ENCODE measurements at regions not wholly inside any gene's neighbourhood (a gene's known extent, or its start where the extent isn't known, plus 50 kb on each side); places are given as distances from the start of the nearest gene placed in this dataset.

DNA sequence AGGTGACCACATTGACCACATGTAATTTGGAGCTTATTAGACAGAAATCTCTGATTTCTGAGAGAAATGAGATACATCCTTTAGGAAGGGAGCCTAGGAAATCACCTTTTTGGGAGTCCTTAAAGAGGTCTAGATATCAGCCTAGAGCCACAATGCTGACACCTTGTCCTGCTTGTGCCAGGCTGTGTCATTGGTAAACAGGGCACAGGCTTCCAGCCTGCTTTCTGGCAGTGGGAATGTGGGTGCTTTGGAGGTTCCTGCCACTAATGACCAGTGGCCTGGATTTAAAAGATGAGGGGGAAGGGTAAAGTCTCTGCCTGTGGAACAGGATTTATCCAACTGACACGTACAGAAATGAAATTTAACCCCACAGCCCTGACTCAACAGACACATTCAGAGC is 169.8 kb upstream of the KBTBD8 start:
- no TSS peak for BruUV-seq (replicated peaks)
- Mint-ChIP-seq H3K4me3 (ENCODE audit: unreplicated experiment) (no peak overlapping the region), H3K27me3 (ENCODE audit: insufficient read depth, unreplicated experiment) (peaks cover under 1% of the 10 kb centered on the region), H3K27ac (ENCODE audit: unreplicated experiment) (no peak overlapping the region), H3K9me3 (ENCODE audit: unreplicated experiment) (no peaks in the 10 kb centered on the region), H3K36me3 (ENCODE audit: insufficient read depth, unreplicated experiment) (no peaks in the 10 kb centered on the region), H3K4me1 (ENCODE audit: low read depth, unreplicated experiment) (no peaks in the 10 kb centered on the region)
- intact Hi-C loops (cut with micrococcal nuclease; ENCODE audit: unreplicated experiment): no loop called here
- Histone ChIP-seq H3K9me3 (no peaks in the 10 kb centered on the region), H3K36me3 (ENCODE audit: control insufficient read depth, insufficient read depth, low read length) (no peaks in the 10 kb centered on the region), H3K4me1 (no peaks in the 10 kb centered on the region), H3K27me3 (replicated peaks; ENCODE audit: control insufficient read depth, insufficient read depth, low read length) (no peaks in the 10 kb centered on the region), H3K4me3 (ENCODE audit: low read depth, low read length) (no peak overlapping the region)
- TF ChIP-seq CTCF (IDR thresholded peaks at IDR 0.05; ENCODE audit: insufficient read depth in 1 of 2, low read depth in 1 of 2, low read length in 1 of 2, severe bottlenecking in 1 of 2, unreplicated experiment in 1 of 2): no peak
- no peak for DNase-seq
- ChIA-PET POLR2A (no interaction called here), CTCF (no interaction called here)

- no peaks in the 10 kb centered on the region for H3K9me3 Mint-ChIP-seq (ENCODE audit: unreplicated experiment)
These were observed 167.8 kb upstream of the KBTBD8 start for GRCh38 chr3:66830301-66830700.

DNA sequence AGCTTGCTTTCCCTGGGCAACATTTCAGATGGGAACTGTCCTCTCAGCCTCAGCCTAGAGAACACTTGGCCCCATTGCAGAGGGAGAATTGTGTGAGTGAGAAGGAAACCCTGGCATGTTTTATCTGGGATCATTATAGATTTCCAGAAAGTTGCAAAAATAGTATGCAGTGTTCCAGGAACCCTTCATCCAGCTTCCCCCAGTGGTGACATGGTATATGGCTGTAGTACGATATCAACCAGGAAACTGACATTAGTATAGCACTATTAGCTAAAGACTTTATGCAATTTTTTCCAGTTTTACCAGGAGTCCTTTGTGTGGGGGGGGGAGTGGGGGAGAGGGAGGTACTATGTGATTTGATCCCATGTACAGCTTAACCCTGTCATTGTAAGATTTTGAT is 166.2 kb upstream of the KBTBD8 start:
- peaks cover 2% of the 10 kb centered on the region for H3K27me3 Mint-ChIP-seq (ENCODE audit: insufficient read depth, unreplicated experiment)

More at GRCh38 chr3:66830301-66830700, 167.8 kb upstream of the KBTBD8 start:
- no peaks in the 10 kb centered on the region for H3K36me3 Mint-ChIP-seq (ENCODE audit: insufficient read depth, unreplicated experiment)
- H3K27me3 Mint-ChIP-seq (ENCODE audit: insufficient read depth, unreplicated experiment): peaks cover 2% of the 10 kb centered on the region
- H3K4me1 Mint-ChIP-seq (ENCODE audit: low read depth, unreplicated experiment): no peaks in the 10 kb centered on the region
- Histone ChIP-seq H3K36me3 (ENCODE audit: control insufficient read depth, insufficient read depth, low read length) (no peaks in the 10 kb centered on the region), H3K4me1 (no peaks in the 10 kb centered on the region), H3K4me3 (ENCODE audit: low read depth, low read length) (no peak overlapping the region), H3K9me3 (no peaks in the 10 kb centered on the region), H3K27me3 (replicated peaks; ENCODE audit: control insufficient read depth, insufficient read depth, low read length) (no peaks in the 10 kb centered on the region)
- TF ChIP-seq CTCF (IDR thresholded peaks at IDR 0.05; ENCODE audit: insufficient read depth in 1 of 2, low read depth in 1 of 2, low read length in 1 of 2, severe bottlenecking in 1 of 2, unreplicated experiment in 1 of 2): no peak
- no peak overlapping the region for H3K4me3 Mint-ChIP-seq (ENCODE audit: unreplicated experiment)
- no peak overlapping the region for H3K27ac Mint-ChIP-seq (ENCODE audit: unreplicated experiment)
- intact Hi-C loops (cut with micrococcal nuclease; ENCODE audit: unreplicated experiment): no loop called here
- ChIA-PET POLR2A (no interaction called here), CTCF (no interaction called here)
- no TSS peak for BruUV-seq (replicated peaks)
- no peak for DNase-seq

More for the DNA sequence above, 166.2 kb upstream of the KBTBD8 start:
- H3K36me3 Mint-ChIP-seq (ENCODE audit: insufficient read depth, unreplicated experiment): no peaks in the 10 kb centered on the region
- no peak overlapping the region for H3K4me3 ChIP-seq (ENCODE audit: low read depth, low read length)
- DNase-seq: no peak
- H3K4me3 Mint-ChIP-seq (ENCODE audit: unreplicated experiment): no peak overlapping the region
- no peak overlapping the region for H3K27ac Mint-ChIP-seq (ENCODE audit: unreplicated experiment)
- ChIA-PET POLR2A (no interaction called here), CTCF (no interaction called here)
- H3K36me3 ChIP-seq (ENCODE audit: control insufficient read depth, insufficient read depth, low read length): no peaks in the 10 kb centered on the region
- BruUV-seq (replicated peaks): no TSS peak
- H3K4me1 ChIP-seq: no peaks in the 10 kb centered on the region
- no peaks in the 10 kb centered on the region for H3K9me3 ChIP-seq
- H3K9me3 Mint-ChIP-seq (ENCODE audit: unreplicated experiment): no peaks in the 10 kb centered on the region
- no peak for TF ChIP-seq CTCF (IDR thresholded peaks at IDR 0.05; ENCODE audit: insufficient read depth in 1 of 2, low read depth in 1 of 2, low read length in 1 of 2, severe bottlenecking in 1 of 2, unreplicated experiment in 1 of 2)
- intact Hi-C loops (cut with micrococcal nuclease; ENCODE audit: unreplicated experiment): no loop called here
- H3K27me3 ChIP-seq (replicated peaks; ENCODE audit: control insufficient read depth, insufficient read depth, low read length): no peaks in the 10 kb centered on the region
- no peaks in the 10 kb centered on the region for H3K4me1 Mint-ChIP-seq (ENCODE audit: low read depth, unreplicated experiment)
